HG03354 (cell line): ENCODE measurements at regions not wholly inside any gene's neighbourhood (a gene's known extent, or its start where the extent isn't known, plus 50 kb on each side); places are given as distances from the start of the nearest gene placed in this dataset.
"Not testable (repeated sequence)": the region's sequence is repeated elsewhere in the genome, so short reads cannot be mapped to it uniquely, and the experiment has no call there.

Source experiments
- ATAC-seq: cut with Tn5 transposase; IDR thresholded peaks from one replicate; pipeline ENCODE4 v1.9.1; 2021; ENCODE audit warnings: mild to moderate bottlenecking; ENCODE audit not compliant: unreplicated experiment, poor library complexity, severe bottlenecking

GRCh38 chr10:9547936-9548904 lies 1469.5 kb upstream of the CELF2 start:
- ATAC-seq, result no peak

GRCh38 chr10:9550810-9551209 lies 1466.9 kb upstream of the CELF2 start:
- ATAC-seq, result no peak

- no peak for ATAC-seq
Measured at GRCh38 chr10:9554321-9554720, 1463.4 kb upstream of the CELF2 start.

- no peak for ATAC-seq
Measured at GRCh38 chr10:9560976-9561375, 1456.7 kb upstream of the CELF2 start.

- ATAC-seq, result no peak
Measured at GRCh38 chr10:9561821-9562505, 1455.7 kb upstream of the CELF2 start.

- no peak for ATAC-seq
Measured at GRCh38 chr10:9577746-9578145, 1439.9 kb upstream of the CELF2 start.

GRCh38 chr10:9579110-9579705 lies 1438.5 kb upstream of the CELF2 start:
- ATAC-seq, result no peak

GRCh38 chr10:9582803-9583202 lies 1434.9 kb upstream of the CELF2 start:
- ATAC-seq, result not testable (repeated sequence)

GRCh38 chr10:9596368-9596920 lies 1421.2 kb upstream of the CELF2 start:
- no peak for ATAC-seq

- no peak for ATAC-seq
Measured at GRCh38 chr10:9602998-9603397, 1414.7 kb upstream of the CELF2 start.

GRCh38 chr10:9603972-9604371 lies 1413.7 kb upstream of the CELF2 start:
- ATAC-seq, result no peak

GRCh38 chr10:9605231-9605630 lies 1412.4 kb upstream of the CELF2 start:
- ATAC-seq, result no peak

GRCh38 chr10:9608602-9609001 lies 1409.1 kb upstream of the CELF2 start:
- ATAC-seq, result no peak

- ATAC-seq, result peak; percentile 85
Measured at GRCh38 chr10:9613338-9614075, 1404.2 kb upstream of the CELF2 start.

GRCh38 chr10:9615189-9615588 lies 1402.5 kb upstream of the CELF2 start:
- ATAC-seq, result no peak

GRCh38 chr10:9621216-9621615 lies 1396.5 kb upstream of the CELF2 start:
- no peak for ATAC-seq

- ATAC-seq, result no peak
Measured at GRCh38 chr10:9625304-9625703, 1392.4 kb upstream of the CELF2 start.

- ATAC-seq, result no peak
Measured at GRCh38 chr10:9634466-9634865, 1383.2 kb upstream of the CELF2 start.

- ATAC-seq, result no peak
Measured at GRCh38 chr10:9635691-9636090, 1382.0 kb upstream of the CELF2 start.

- ATAC-seq, result no peak
Measured at GRCh38 chr10:9636216-9636615, 1381.5 kb upstream of the CELF2 start.
